GM12878 (cell line): ENCODE measurements at regions not wholly inside any gene's neighbourhood (a gene's known extent, or its start where the extent isn't known, plus 50 kb on each side); places are given as distances from the start of the nearest gene placed in this dataset.

Source experiments
- ATAC-seq: fragments of 200-7000 bp; cut with Tn5 transposase; 3 replicates; pipeline ENCODE4 v1.9.1; 2020; ENCODE audit warnings: mild to moderate bottlenecking, moderate library complexity
- BruUV-seq: library from RNA; stranded (reverse); fragments of 400-500 nt; replicated peaks from 2 replicates; lab custom pipeline; 2021; lab: Mats Ljungman, UMichigan
- CTCF ChIA-PET: fragments of 300-600 bp; sonication (Branson Sonifier 250); formaldehyde crosslinking; extraction: SDS; loops from one replicate; lab custom pipeline; 2021; ENCODE audit warnings: inconsistent platforms; lab: Yijun Ruan, JAX
- POLR2A ChIA-PET: fragments of 350-600 bp; formaldehyde crosslinking; extraction: SDS; loops from one replicate; lab custom pipeline; 2021; ENCODE audit warnings: inconsistent platforms; lab: Charles Lee
- RAD21 ChIA-PET: fragments of 300-600 bp; sonication (Branson Sonifier 250); formaldehyde crosslinking; loops from one replicate; lab custom pipeline; 2023; ENCODE audit warnings: antibody characterized with exemption; ENCODE audit not compliant: unreplicated experiment; lab: Charles Lee
- SMC1A ChIA-PET: fragments of 300-600 bp; sonication (Branson Sonifier 250); formaldehyde crosslinking; loops from one replicate; lab custom pipeline; 2023; ENCODE audit not compliant: unreplicated experiment, uncharacterized antibody; lab: Charles Lee
- DNase-seq: peaks from one replicate; pipeline ENCODE4 v3.0.0-alpha.2; 2011; ENCODE audit warnings: low read depth, low spot score
- FAIRE-seq: peaks from 3 replicates; lab custom pipeline; 2011; peaks lifted over from hg19 to GRCh38; lab: Jason Lieb, UNC
- H2AFZ ChIP-seq: 2 replicates; pipeline ENCODE4 v1.6.0; 2011; ENCODE audit warnings: low read depth, low read length, control low read depth; ENCODE audit not compliant: control insufficient read depth
- H3K27ac ChIP-seq: 2 replicates; pipeline ENCODE4 v1.5.1; 2011; ENCODE audit warnings: control low read depth; ENCODE audit not compliant: control insufficient read depth, insufficient read depth
- H3K27me3 ChIP-seq, 2 experiments: replicated peaks in 1 of 2; 2 replicates each; pipeline versions ENCODE4 v1.6.0 to v1.6.1; 2011; ENCODE audit warnings: low read length in 1 of 2; ENCODE audit not compliant: control insufficient read depth in 2 of 2, insufficient read depth in 2 of 2
- H3K36me3 ChIP-seq, 2 experiments: 2 replicates each; pipeline ENCODE4 v1.5.1; 2011; ENCODE audit warnings: low read length in 1 of 2; ENCODE audit not compliant: control insufficient read depth in 2 of 2, insufficient read depth in 2 of 2
- H3K4me1 ChIP-seq: 2 replicates; pipeline ENCODE4 v1.6.1; 2011; ENCODE audit warnings: mild to moderate bottlenecking, low read length, moderate library complexity, mixed read lengths; ENCODE audit not compliant: control insufficient read depth, insufficient read depth
- H3K4me2 ChIP-seq: 2 replicates; pipeline ENCODE4 v1.6.0; 2011; ENCODE audit warnings: control low read depth; ENCODE audit not compliant: control insufficient read depth, insufficient read depth
- H3K4me3 ChIP-seq: fragments of 200-600 bp; sonication (generic); 2 replicates; pipeline ENCODE4 v1.5.1; 2016
- H3K79me2 ChIP-seq: 2 replicates; pipeline ENCODE4 v1.6.0; 2011; ENCODE audit warnings: low read length; ENCODE audit not compliant: control insufficient read depth, insufficient read depth
- H3K9ac ChIP-seq: 2 replicates; pipeline ENCODE4 v1.8.0; 2011; ENCODE audit warnings: low read length, control low read depth, mixed read lengths; ENCODE audit not compliant: control insufficient read depth, insufficient read depth
- H3K9me3 ChIP-seq: replicated peaks from 3 replicates; pipeline ENCODE4 v1.5.1; 2011; ENCODE audit warnings: mild to moderate bottlenecking, low read length; ENCODE audit not compliant: control insufficient read depth, insufficient read depth
- H4K20me1 ChIP-seq: 2 replicates; pipeline ENCODE4 v1.6.0; 2011; ENCODE audit not compliant: control insufficient read depth, insufficient read depth
- ASH2L ChIP-seq: fragments of 300-600, 200-600 bp; sonication (generic); IDR thresholded peaks from 2 replicates; pipeline ENCODE4 v1.6.1; 2017; ENCODE audit warnings: low read depth, mild to moderate bottlenecking, borderline replicate concordance
- BHLHE40 ChIP-seq, 2 experiments: fragments of 450-650 bp in 1 of 2; IDR thresholded peaks; 2 replicates each; pipeline ENCODE4 v1.6.1; 2011 to 2017; ENCODE audit warnings: low read depth in 2 of 2, borderline replicate concordance in 1 of 2, improper control_type of control experiment in 1 of 2, low read length in 1 of 2, mild to moderate bottlenecking in 1 of 2
- HCFC1 ChIP-seq: fragments of 150-350 bp; IDR thresholded peaks from 2 replicates; pipeline ENCODE4 v1.6.1; 2014; ENCODE audit warnings: low read length
- HDAC6 ChIP-seq: fragments of 200-600 bp; sonication (generic); IDR thresholded peaks from one replicate; pipeline ENCODE4 v1.8.0; 2017; ENCODE audit warnings: antibody characterized with exemption; ENCODE audit not compliant: unreplicated experiment
- MYC ChIP-seq: IDR thresholded peaks from 2 replicates; pipeline ENCODE4 v1.6.1; 2011; ENCODE audit warnings: mild to moderate bottlenecking, low read length, moderate library complexity, inconsistent platforms; ENCODE audit not compliant: insufficient read depth, insufficient replicate concordance, insufficient read length, severe bottlenecking
- NBN ChIP-seq: fragments of 450-650 bp; IDR thresholded peaks from 2 replicates; pipeline ENCODE4 v1.6.1; 2016
- SREBF2 ChIP-seq: IDR thresholded peaks from 2 replicates; pipeline ENCODE4 v1.6.1; 2012; ENCODE audit warnings: mild to moderate bottlenecking, low read length
- SUPT20H ChIP-seq: IDR thresholded peaks from 2 replicates; pipeline ENCODE4 v1.6.1; 2011; ENCODE audit warnings: low read depth, mild to moderate bottlenecking, low read length, moderate library complexity, borderline replicate concordance; ENCODE audit not compliant: control insufficient read depth
- TAF1 ChIP-seq: IDR thresholded peaks from 2 replicates; pipeline ENCODE4 v1.6.1; 2011; ENCODE audit warnings: mild to moderate bottlenecking, low read depth, low read length, borderline replicate concordance
- TCF12 ChIP-seq: IDR thresholded peaks from 2 replicates; pipeline ENCODE4 v1.6.1; 2011; ENCODE audit warnings: low read depth, mild to moderate bottlenecking, low read length
- ZNF24 ChIP-seq: fragments of 450-650 bp; IDR thresholded peaks from 2 replicates; pipeline ENCODE4 v1.6.1; 2017; ENCODE audit warnings: antibody characterized with exemption, mild to moderate bottlenecking
- ZZZ3 ChIP-seq: IDR thresholded peaks from 2 replicates; pipeline ENCODE4 v1.6.1; 2011; ENCODE audit warnings: low read depth; ENCODE audit not compliant: control insufficient read depth, insufficient read length
- WGBS: methylation state at CpG from one replicate; pipeline ENCODE4 v1.1.6; 2016; ENCODE audit warnings: low lambda C conversion rate; ENCODE audit not compliant: insufficient replicate concordance, insufficient coverage; ENCODE audit errors: missing lambda C conversion rate; 5-methylcytosine and 5-hydroxymethylcytosine counted together
- in situ Hi-C: fragments of 300-500 bp; cut with MboI; formaldehyde crosslinking; loops from 9 replicates; pipeline ENCODE4 v1.14.3; 2018; ENCODE audit warnings: mixed read lengths
- intact Hi-C: fragments of 100-400 bp; cut with micrococcal nuclease; formaldehyde crosslinking; loops from one replicate; pipeline ENCODE4 v1.14.2; 2022; ENCODE audit not compliant: unreplicated experiment
- TF ChIP-seq, protein P1 (sequence below): IDR thresholded peaks from 2 replicates; pipeline ENCODE4 v1.6.1; 2012; ENCODE audit warnings: low read depth, low read length, improper control_type of control experiment
- TF ChIP-seq, protein P2 (sequence below): fragments of 450-650 bp; IDR thresholded peaks from 2 replicates; pipeline ENCODE4 v1.6.1; 2014; ENCODE audit warnings: mild to moderate bottlenecking
- TF ChIP-seq, protein P3 (sequence below): IDR thresholded peaks from 2 replicates; pipeline ENCODE4 v1.6.1; 2011; ENCODE audit warnings: borderline replicate concordance, low read depth, mild to moderate bottlenecking, moderate library complexity, low read length; ENCODE audit not compliant: insufficient read depth, poor library complexity, severe bottlenecking
- TF ChIP-seq, protein P4 (sequence below): fragments of 450-650 bp; IDR thresholded peaks from 2 replicates; pipeline ENCODE4 v1.6.1; 2017; ENCODE audit warnings: mild to moderate bottlenecking, low read depth, inconsistent platforms; ENCODE audit not compliant: poor library complexity, severe bottlenecking

DNA sequence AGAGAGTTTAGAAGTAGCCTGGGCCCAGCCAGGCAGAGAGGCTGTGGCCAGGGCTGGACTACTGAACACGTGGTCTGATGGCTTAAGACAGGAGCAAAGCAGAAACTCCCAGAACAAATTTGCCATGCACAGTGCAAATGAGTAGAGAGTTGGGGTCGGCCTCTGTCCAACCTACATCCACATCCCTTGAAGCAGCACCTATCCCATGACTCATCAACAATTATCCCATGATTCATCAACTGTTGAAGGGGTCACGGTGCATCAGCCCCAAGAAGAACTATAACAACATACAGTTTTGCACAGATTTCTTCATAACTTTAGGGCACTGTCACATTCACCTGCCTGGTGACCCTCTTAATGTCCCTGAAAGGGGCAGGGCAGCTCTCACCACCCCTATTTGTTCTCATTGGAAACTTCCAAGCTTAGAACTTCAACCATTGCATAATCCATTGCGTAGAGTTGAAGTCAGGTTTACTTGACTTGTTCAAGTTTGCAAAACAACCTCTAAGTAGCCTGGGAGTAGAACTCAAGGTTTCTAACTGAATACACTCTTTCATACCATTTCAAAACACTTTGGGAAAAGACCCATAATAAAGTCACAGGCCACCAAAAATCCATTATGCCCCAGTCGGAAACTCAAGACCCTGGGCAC, 235.2 kb upstream of the CDH5 start:
- ChIA-PET POLR2A (no interaction called here), CTCF (no interaction called here), SMC1A (no interaction called here), RAD21 (no interaction called here)
- 2% methylated on average over 5 of the region's 5 CpGs for WGBS
- Histone ChIP-seq H3K4me1 (no peaks in the 10 kb centered on the region), H3K27ac (no peak overlapping the region), H2AFZ (no peak overlapping the region), H3K9ac (no peak overlapping the region), H4K20me1 (no peaks in the 10 kb centered on the region), H3K27me3 (peaks cover 0 to 4% of the 10 kb centered on the region in 2 experiments), H3K4me3 (no peak overlapping the region), H3K4me2 (no peak overlapping the region), H3K9me3 (no peaks in the 10 kb centered on the region), H3K79me2 (no peaks in the 10 kb centered on the region), H3K36me3 (no peaks in the 10 kb centered on the region)
- in situ Hi-C loops (no loop called here), intact Hi-C loops (no loop called here)
- ATAC-seq (no peak), FAIRE-seq (no peak), DNase-seq (no peak)
- BruUV-seq, result no TSS peak
- TF ChIP-seq ZZZ3, result no peak
- TF ChIP-seq HDAC6, result no peak
- TF ChIP-seq, protein P1, sequence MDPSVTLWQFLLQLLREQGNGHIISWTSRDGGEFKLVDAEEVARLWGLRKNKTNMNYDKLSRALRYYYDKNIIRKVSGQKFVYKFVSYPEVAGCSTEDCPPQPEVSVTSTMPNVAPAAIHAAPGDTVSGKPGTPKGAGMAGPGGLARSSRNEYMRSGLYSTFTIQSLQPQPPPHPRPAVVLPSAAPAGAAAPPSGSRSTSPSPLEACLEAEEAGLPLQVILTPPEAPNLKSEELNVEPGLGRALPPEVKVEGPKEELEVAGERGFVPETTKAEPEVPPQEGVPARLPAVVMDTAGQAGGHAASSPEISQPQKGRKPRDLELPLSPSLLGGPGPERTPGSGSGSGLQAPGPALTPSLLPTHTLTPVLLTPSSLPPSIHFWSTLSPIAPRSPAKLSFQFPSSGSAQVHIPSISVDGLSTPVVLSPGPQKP, result no peak
- no peak for TF ChIP-seq SUPT20H
- TF ChIP-seq, protein P2, sequence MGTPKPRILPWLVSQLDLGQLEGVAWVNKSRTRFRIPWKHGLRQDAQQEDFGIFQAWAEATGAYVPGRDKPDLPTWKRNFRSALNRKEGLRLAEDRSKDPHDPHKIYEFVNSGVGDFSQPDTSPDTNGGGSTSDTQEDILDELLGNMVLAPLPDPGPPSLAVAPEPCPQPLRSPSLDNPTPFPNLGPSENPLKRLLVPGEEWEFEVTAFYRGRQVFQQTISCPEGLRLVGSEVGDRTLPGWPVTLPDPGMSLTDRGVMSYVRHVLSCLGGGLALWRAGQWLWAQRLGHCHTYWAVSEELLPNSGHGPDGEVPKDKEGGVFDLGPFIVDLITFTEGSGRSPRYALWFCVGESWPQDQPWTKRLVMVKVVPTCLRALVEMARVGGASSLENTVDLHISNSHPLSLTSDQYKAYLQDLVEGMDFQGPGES, result no peak
- TF ChIP-seq TAF1, result no peak
- no peak for TF ChIP-seq NBN
- TF ChIP-seq, protein P3, sequence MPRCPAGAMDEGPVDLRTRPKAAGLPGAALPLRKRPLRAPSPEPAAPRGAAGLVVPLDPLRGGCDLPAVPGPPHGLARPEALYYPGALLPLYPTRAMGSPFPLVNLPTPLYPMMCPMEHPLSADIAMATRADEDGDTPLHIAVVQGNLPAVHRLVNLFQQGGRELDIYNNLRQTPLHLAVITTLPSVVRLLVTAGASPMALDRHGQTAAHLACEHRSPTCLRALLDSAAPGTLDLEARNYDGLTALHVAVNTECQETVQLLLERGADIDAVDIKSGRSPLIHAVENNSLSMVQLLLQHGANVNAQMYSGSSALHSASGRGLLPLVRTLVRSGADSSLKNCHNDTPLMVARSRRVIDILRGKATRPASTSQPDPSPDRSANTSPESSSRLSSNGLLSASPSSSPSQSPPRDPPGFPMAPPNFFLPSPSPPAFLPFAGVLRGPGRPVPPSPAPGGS, result no peak
- TF ChIP-seq ZNF24, result no peak
- TF ChIP-seq, protein P4, sequence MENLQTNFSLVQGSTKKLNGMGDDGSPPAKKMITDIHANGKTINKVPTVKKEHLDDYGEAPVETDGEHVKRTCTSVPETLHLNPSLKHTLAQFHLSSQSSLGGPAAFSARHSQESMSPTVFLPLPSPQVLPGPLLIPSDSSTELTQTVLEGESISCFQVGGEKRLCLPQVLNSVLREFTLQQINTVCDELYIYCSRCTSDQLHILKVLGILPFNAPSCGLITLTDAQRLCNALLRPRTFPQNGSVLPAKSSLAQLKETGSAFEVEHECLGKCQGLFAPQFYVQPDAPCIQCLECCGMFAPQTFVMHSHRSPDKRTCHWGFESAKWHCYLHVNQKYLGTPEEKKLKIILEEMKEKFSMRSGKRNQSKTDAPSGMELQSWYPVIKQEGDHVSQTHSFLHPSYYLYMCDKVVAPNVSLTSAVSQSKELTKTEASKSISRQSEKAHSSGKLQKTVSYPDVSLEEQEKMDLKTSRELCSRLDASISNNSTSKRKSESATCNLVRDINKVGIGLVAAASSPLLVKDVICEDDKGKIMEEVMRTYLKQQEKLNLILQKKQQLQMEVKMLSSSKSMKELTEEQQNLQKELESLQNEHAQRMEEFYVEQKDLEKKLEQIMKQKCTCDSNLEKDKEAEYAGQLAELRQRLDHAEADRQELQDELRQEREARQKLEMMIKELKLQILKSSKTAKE, result no peak
- no peak for TF ChIP-seq MYC
- no peak for TF ChIP-seq ASH2L
- TF ChIP-seq HCFC1, result no peak
- no peak for TF ChIP-seq BHLHE40 (IDR thresholded peaks at IDR 0.05; ENCODE audit: borderline replicate concordance in 1 of 2, low read depth in 2 of 2, low read length in 1 of 2)
- no peak for TF ChIP-seq SREBF2
- no peak for TF ChIP-seq TCF12
